NCI-H1436 treated with DMSO at 0.1 percent for 48 hours (cell line): ENCODE measurements at regions not wholly inside any gene's neighbourhood (a gene's known extent, or its start where the extent isn't known, plus 50 kb on each side); places are given as distances from the start of the nearest gene placed in this dataset.
"Not testable (repeated sequence)": the region's sequence is repeated elsewhere in the genome, so short reads cannot be mapped to it uniquely, and the experiment has no call there.

Experiments
- DNase-seq: peaks from one replicate; lab custom pipeline; 2025; lab: John Stamatoyannopoulos, UW

GRCh38 chr4:104330125-104330905, 164.4 kb downstream of the CXXC4 start:
- no peak for DNase-seq

- not testable (repeated sequence) for DNase-seq
Observed at GRCh38 chr4:104326991-104327694, 167.6 kb downstream of the CXXC4 start.

- no peak for DNase-seq
Observed at GRCh38 chr4:104302731-104303130, 192.0 kb downstream of the CXXC4 start.

- DNase-seq = no peak
Observed at GRCh38 chr4:104294811-104295210, 199.9 kb downstream of the CXXC4 start.

- DNase-seq = no peak
Observed at GRCh38 chr4:104286867-104287266, 207.8 kb downstream of the CXXC4 start.

GRCh38 chr4:104283303-104283702, 211.4 kb downstream of the CXXC4 start:
- DNase-seq = no peak

GRCh38 chr4:104279744-104280143, 214.9 kb downstream of the CXXC4 start:
- DNase-seq = no peak

- no peak for DNase-seq
Observed at GRCh38 chr4:104272966-104273365, 221.7 kb downstream of the CXXC4 start.

- DNase-seq = not testable (repeated sequence)
Observed at GRCh38 chr4:104269603-104270002, 225.1 kb downstream of the CXXC4 start.

- no peak for DNase-seq
Observed at GRCh38 chr4:104263100-104263499, 231.6 kb downstream of the CXXC4 start.

GRCh38 chr4:104262678-104263077, 232.0 kb downstream of the CXXC4 start:
- no peak for DNase-seq

- no peak for DNase-seq
Observed at GRCh38 chr4:104248726-104249125, 246.0 kb downstream of the CXXC4 start.

GRCh38 chr4:104235967-104236366, 258.7 kb downstream of the CXXC4 start:
- DNase-seq = no peak

GRCh38 chr4:104217526-104217925, 277.2 kb downstream of the CXXC4 start:
- DNase-seq = no peak

- no peak for DNase-seq
Observed at GRCh38 chr4:104211657-104212056, 283.0 kb downstream of the CXXC4 start.

- no peak for DNase-seq
Observed at GRCh38 chr4:104210420-104210819, 284.3 kb downstream of the CXXC4 start.

GRCh38 chr4:104206784-104207183, 287.9 kb downstream of the CXXC4 start:
- DNase-seq = no peak

GRCh38 chr4:104205116-104205515, 289.6 kb downstream of the CXXC4 start:
- DNase-seq = no peak

- DNase-seq = no peak
Observed at GRCh38 chr4:104188301-104188700, 306.4 kb downstream of the CXXC4 start.

GRCh38 chr4:104169437-104169836, 325.3 kb downstream of the CXXC4 start:
- DNase-seq = no peak

- no peak for DNase-seq
Observed at GRCh38 chr4:104166749-104167148, 327.9 kb downstream of the CXXC4 start.

GRCh38 chr4:104163820-104164219, 330.9 kb downstream of the CXXC4 start:
- no peak for DNase-seq

GRCh38 chr4:104146048-104146447, 348.6 kb downstream of the CXXC4 start:
- no peak for DNase-seq

- DNase-seq = no peak
Observed at GRCh38 chr4:104138116-104138515, 356.6 kb downstream of the CXXC4 start.
